ENCODE measurements at regions not wholly inside any gene's neighbourhood (a gene's known extent, or its start where the extent isn't known, plus 50 kb on each side); places are given as distances from the start of the nearest gene placed in this dataset.

DNA sequence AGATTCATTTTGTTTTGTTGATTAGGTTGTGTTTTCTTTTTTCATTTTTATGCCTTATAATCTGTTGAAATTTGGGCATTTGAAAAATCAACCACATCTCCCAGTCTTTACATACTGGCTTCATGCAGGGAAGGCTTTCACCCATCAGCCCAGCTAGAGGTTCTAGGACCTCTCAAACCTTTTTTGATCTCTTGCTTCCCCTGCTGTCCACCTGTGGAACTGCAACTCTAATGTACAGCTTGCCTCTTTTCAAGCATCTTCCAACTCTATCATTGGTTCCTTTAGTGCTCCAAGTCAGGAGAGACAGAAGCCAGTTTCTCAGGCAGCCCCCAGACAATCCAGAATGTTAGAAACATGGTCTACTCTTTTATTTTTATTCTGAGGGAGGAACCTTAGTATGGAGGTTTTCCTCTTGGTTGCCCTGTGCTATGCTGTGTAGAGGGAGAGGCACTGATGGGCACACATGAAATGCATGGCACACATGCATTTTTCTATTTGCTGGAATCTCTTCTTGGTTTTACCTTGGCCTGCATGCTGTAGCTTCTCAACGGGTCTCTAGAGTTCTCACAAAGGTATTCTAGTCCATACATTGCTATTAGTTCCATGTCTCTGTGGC is 107.2 kb upstream of the L3MBTL4 start:
- TF ChIP-seq, protein P1, sequence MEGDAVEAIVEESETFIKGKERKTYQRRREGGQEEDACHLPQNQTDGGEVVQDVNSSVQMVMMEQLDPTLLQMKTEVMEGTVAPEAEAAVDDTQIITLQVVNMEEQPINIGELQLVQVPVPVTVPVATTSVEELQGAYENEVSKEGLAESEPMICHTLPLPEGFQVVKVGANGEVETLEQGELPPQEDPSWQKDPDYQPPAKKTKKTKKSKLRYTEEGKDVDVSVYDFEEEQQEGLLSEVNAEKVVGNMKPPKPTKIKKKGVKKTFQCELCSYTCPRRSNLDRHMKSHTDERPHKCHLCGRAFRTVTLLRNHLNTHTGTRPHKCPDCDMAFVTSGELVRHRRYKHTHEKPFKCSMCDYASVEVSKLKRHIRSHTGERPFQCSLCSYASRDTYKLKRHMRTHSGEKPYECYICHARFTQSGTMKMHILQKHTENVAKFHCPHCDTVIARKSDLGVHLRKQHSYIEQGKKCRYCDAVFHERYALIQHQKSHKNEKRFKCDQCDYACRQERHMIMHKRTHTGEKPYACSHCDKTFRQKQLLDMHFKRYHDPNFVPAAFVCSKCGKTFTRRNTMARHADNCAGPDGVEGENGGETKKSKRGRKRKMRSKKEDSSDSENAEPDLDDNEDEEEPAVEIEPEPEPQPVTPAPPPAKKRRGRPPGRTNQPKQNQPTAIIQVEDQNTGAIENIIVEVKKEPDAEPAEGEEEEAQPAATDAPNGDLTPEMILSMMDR (conservative IDR thresholded peaks at IDR 0.05; ENCODE audit: low read length), result peak; percentile 73
- TF ChIP-seq EZH2phosphoT487 (IDR thresholded peaks at IDR 0.05; ENCODE audit: borderline replicate concordance), result no peak

All from Loucy (cell line).